Endometrial microvascular endothelial cells (primary cell): ENCODE measurements at regions not wholly inside any gene's neighbourhood (a gene's known extent, or its start where the extent isn't known, plus 50 kb on each side); places are given as distances from the start of the nearest gene placed in this dataset.

Experiments
- in situ Hi-C: cut with HindIII; loops from 2 replicates; pipeline ENCODE4 v1.10.0; 2017; ENCODE audit warnings: low sequenced_read_pairs, low pct_unique_long_range_greater_than_20kb; ENCODE audit errors: inconsistent ontology term

- in situ Hi-C loops: no loop called here
Measured at GRCh38 chr14:100397005-100397404, 73.9 kb downstream of the SLC25A47 start.

DNA sequence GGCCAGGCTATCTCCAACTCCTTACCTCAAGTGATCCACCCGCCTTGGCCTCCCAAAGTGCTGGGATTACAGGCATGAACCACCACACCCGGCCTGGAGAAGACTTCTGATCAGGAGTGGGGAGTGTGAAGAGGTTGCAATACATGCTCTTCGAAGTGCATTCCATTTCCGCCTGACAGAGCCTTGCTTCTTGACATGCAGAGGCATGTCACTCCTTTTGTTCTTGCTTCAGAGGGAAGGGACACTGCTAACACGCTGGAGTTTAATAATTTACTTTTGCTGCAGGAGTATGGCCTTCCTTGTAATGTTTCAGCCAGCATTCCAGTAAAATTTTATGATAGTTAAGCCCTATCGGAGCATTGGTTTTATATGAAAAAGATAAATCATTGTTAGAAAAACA lies 74.9 kb downstream of the SLC25A47 start:
- in situ Hi-C loops: no loop called here

DNA sequence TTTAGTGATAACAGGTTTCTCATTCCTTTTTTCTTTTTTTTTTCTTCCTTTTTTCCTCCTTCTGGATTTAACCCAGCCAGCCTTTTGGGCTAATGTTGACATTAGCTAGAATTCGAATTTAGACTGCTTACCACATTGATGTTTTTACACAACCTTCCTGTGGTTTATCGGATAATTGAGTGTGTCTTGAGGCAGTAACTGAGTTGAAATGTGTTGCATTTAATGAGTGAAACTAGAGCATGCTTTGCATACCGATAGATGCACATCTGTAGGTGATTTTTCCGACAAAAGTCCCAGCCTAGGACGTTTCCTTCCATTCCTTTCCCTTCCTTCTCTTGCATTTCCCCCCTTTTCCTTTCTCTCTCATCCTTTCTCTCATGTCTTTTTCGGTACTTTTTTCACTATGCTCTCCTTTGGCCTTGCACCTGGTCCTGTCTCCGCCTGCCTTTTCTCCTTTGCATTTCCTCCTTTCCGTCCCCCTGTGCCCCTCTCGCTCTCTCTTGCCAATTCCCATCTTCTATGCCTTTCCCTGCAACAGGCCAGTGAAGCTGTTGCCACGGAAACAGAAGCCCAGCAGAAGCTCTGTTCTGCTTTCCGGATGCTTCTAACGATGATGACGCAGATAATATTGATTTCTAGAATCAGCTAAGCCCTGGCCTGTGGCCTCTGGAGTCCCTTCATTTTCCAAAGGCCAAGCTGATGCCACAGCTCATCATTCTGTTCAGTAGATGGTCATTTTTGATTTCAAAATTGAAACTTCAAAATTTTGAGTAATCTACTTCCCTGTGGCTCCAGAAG lies 76.1 kb downstream of the SLC25A47 start:
- in situ Hi-C loops: no loop called here

DNA sequence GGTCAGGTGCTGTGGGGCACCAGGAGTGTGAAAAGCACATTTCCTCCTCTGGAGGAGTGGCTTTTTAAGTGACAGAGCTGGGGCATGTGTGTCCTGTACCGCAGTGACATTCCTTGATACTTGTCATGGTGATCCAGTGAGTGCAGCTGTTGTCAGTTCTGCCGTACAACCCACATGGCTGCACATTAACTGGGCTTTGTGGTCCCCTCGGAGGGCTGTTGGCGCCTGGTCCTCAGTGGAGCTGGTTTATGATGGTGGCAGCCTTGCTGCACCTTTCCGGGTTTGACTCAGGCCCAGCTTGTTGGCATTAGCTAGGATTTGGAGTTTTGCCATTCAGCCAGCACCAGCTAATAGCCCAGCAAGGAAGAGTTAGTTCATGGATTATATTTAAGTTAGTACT lies 77.0 kb downstream of the SLC25A47 start:
- in situ Hi-C loops: loop anchor here (25.0 kb wide), 1 partner anchor 262 kb away; no protein-coding TSS in a partner anchor

DNA sequence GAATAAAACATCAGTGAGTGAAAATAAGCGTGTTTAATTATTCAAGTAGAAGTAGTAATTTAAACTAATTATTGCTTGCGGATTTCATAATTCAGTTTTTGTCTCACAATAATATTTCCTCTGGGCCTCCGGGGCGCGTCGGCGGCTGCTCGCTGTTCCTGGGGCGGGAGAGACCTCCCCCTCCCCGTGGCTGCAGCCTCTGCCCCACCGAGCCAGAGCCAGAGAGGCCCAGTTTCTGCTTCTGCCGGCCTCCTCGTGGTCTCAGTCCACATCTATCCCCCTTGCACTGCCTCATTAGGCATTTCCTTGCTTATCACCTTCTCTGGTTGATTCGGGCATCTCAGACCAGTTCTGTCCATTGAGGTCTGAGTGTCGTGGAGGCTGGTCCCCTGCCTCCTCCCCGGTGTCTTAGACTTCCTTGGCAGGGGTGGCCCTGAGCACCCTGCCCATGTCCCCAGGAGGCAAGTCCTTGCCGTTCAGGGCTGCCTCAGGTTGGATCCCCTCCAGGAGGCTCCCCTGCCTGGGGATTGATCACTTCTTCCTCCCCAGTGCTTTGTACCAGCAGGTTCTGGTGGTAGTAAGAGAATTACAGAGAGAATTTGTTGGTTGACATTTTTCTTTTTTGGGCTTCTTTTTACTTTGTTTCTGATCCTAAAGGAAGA lies 78.0 kb downstream of the SLC25A47 start:
- in situ Hi-C loops: loop anchor here (25.0 kb wide), 1 partner anchor 261 kb away; no protein-coding TSS in a partner anchor

GRCh38 chr14:100401792-100402191 lies 78.7 kb downstream of the SLC25A47 start:
- in situ Hi-C loops: loop anchor here (25.0 kb wide), 1 partner anchor 261 kb away; no protein-coding TSS in a partner anchor

DNA sequence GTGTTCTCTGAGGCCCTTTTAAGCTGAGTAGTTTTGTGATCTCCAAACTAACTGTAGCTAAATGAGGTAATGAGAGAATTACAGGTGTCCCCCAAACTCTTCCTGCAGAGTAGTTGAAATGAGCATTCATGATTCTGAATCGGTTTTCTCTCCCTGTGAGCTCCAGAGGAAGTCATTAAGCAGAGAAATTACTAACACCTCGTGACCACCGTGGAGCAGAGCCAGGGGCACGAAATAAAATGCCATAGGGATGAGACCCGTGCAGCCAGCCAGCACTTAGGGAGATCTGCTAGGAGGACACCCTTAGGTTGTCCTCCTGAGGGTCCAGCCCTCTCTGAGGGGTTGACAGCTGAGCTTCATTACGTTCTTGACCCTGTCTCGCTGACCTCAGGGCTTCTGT lies 79.5 kb downstream of the SLC25A47 start:
- in situ Hi-C loops: loop anchor here (25.0 kb wide), 1 partner anchor 260 kb away; no protein-coding TSS in a partner anchor

DNA sequence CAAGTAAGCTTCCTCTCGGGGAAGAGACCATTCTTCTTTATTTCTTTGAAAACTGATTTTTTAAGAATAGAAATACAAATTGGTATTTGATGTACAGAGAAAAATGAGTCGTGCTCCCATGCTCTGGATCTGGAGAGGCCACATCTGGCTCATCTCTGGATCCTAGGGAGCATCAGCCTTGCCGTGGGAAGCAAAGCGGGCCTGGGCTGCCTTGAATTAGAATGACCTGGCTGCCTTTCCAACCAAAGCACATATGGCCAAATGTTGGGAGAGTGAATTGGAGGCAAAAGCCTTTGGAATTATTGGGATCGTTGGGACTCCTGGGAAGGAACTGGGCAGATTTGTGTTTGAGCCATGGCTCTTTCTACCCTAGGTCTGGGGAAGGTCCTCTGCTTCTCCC lies 80.0 kb downstream of the SLC25A47 start:
- in situ Hi-C loops: loop anchor here (25.0 kb wide), 1 partner anchor 259 kb away; no protein-coding TSS in a partner anchor

- in situ Hi-C loops: loop anchor here (25.0 kb wide), 1 partner anchor 258 kb away; no protein-coding TSS in a partner anchor
Measured at GRCh38 chr14:100403802-100404365, 80.7 kb downstream of the SLC25A47 start.

GRCh38 chr14:100404419-100404818 lies 81.3 kb downstream of the SLC25A47 start:
- in situ Hi-C loops: loop anchor here (25.0 kb wide), 1 partner anchor 258 kb away; no protein-coding TSS in a partner anchor

DNA sequence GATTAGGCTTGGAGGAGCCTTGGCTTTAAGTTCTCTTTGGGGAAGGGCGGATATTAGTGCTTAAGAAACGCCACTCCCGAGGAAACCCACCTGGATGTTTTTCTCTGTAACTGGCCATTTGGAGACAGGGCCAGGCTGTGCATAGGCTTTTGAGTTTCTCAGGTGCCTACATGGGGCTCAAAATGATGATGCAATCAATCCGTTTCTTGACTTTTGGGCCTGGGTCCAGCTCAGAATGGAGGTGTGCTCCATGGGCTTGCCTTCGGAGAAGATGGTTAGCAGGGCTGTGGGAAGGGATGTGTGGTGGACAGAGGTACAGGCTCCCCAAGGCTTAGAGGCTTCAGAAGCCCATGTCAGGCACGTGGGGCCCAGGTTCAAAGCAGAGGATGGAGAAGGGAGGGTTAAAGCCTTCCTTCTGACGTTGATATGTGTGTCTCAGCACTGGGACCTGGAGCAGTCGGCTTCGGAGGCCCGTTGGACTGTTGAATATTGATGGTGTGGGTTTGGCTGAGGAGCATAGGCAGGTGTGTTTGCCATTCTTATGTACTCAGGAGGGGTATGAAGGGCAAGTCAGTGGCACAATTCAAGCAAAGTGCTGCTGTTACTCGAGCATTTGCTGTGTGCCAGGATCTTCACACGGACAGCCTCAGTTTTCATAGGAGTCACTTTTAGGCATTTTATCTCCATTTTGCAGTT lies 82.8 kb downstream of the SLC25A47 start:
- in situ Hi-C loops: loop anchor here (25.0 kb wide), 1 partner anchor 256 kb away; no protein-coding TSS in a partner anchor

- in situ Hi-C loops: loop anchor here (25.0 kb wide), 1 partner anchor 256 kb away; no protein-coding TSS in a partner anchor
Measured at GRCh38 chr14:100406505-100407131, 83.5 kb downstream of the SLC25A47 start.

DNA sequence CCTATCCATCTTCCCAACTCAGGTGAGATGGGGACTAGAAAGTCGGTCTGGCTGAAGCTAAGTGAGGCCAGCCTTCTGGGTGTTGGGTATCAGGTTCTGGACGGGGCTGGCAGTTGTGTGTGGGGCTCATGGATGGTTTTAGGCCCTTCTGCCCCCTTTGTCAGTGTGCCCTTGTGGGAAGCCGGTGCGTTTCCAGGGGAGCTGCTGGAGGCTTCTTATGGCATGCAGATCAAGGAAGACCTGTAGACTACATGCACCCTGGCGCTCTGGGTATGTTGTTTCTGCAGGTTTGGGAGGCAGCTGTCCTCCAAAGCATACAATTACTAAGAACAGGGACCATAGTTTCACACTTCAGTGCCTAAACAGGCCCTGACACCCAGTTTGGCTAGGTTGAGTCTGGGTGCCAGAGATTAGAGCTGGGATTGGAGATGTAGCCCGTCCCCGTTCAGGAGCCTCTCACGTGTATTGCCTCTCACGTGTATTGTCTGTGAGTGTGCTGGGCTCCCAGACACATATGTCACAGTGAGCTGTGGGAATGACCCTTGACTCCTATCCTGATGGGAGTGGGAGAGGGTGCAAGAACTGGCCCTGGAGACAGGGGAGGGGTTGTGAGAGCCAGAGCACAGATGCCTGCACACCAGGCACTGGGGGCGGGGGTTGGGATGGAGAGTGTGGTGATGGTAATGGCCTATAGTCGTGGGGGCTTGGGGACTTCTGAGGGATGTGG lies 84.4 kb downstream of the SLC25A47 start:
- in situ Hi-C loops: loop anchor here (25.0 kb wide), 1 partner anchor 255 kb away; no protein-coding TSS in a partner anchor

- in situ Hi-C loops: loop anchor here (25.0 kb wide), 1 partner anchor 254 kb away; no protein-coding TSS in a partner anchor
Measured at GRCh38 chr14:100408350-100409002, 85.3 kb downstream of the SLC25A47 start.

DNA sequence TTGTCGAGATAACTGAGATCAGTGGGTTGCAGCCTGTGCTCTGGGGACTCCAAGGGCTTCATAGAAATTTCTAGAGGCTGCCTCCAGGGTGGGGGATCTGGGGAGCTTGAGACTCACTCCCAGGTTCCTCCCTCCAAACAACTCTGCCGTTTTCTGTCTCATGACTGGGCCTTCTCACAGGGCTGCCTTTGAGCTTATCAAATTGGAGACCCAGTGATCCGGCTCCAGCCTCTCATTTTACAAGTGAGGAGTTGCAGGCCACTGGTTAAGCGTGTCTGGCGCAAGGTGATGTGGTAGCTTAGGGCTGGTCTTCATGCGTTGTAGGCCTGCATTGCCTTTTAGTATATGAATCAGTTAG lies 85.8 kb downstream of the SLC25A47 start:
- in situ Hi-C loops: loop anchor here (25.0 kb wide), 1 partner anchor 253 kb away; no protein-coding TSS in a partner anchor

DNA sequence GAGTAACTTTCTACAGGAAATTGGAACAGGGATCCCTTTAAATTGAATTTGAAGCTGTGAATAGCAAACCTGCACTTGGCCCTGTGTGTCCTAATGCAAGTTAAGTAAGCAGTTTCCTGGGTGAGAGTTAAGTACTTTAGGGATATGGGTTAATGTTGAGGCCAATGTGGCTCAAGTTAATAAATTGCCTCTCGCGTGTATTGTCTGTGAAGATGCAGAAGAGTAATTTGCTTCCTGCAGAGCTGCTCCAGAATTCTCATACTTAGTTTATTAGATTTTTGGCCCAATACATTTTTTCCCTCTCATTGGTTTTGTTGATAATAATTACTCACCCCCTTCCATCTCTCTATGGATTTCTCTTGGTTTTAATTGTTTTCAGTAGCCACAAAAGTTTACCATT lies 86.5 kb downstream of the SLC25A47 start:
- in situ Hi-C loops: loop anchor here (25.0 kb wide), 1 partner anchor 253 kb away; no protein-coding TSS in a partner anchor

GRCh38 chr14:100410056-100410565 lies 87.0 kb downstream of the SLC25A47 start:
- in situ Hi-C loops: loop anchor here (25.0 kb wide), 1 partner anchor 252 kb away; no protein-coding TSS in a partner anchor
